ENCODE measurements at regions not wholly inside any gene's neighbourhood (a gene's known extent, or its start where the extent isn't known, plus 50 kb on each side); places are given as distances from the start of the nearest gene placed in this dataset.

DNA sequence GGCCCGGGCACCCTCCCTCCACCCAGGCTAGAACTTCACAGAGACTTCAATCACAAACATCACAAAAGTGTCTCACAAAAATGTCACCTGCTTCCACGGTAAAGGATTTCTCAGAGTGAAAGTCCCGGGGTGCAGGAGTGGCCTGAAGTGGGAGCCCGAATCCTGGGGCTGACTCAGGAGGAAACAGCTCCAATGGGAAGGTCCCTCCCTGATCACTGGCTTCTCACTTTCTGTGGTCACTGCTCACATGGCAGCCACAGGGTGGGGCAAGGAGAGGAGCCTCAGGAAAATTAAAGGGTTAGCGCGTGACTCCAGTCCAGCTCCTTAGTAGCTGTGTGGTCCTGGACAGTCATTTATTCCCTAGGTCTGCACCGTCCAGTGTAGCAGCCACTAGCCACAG, 564.5 kb upstream of the B3GAT1 start (continued):
- TF ChIP-seq, protein P1, sequence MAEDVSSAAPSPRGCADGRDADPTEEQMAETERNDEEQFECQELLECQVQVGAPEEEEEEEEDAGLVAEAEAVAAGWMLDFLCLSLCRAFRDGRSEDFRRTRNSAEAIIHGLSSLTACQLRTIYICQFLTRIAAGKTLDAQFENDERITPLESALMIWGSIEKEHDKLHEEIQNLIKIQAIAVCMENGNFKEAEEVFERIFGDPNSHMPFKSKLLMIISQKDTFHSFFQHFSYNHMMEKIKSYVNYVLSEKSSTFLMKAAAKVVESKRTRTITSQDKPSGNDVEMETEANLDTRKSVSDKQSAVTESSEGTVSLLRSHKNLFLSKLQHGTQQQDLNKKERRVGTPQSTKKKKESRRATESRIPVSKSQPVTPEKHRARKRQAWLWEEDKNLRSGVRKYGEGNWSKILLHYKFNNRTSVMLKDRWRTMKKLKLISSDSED (CRISPR knock-in tag; IDR thresholded peaks at IDR 0.05) = no peak
- TF ChIP-seq CAMTA2 (CRISPR knock-in tag; IDR thresholded peaks at IDR 0.05; ENCODE audit: borderline replicate concordance) = no peak
- no peak for TF ChIP-seq HMG20A (CRISPR knock-in tag; IDR thresholded peaks at IDR 0.05; ENCODE audit: borderline replicate concordance)
- no peak for TF ChIP-seq RARA (CRISPR knock-in tag; IDR thresholded peaks at IDR 0.05)
- TF ChIP-seq, protein P2, sequence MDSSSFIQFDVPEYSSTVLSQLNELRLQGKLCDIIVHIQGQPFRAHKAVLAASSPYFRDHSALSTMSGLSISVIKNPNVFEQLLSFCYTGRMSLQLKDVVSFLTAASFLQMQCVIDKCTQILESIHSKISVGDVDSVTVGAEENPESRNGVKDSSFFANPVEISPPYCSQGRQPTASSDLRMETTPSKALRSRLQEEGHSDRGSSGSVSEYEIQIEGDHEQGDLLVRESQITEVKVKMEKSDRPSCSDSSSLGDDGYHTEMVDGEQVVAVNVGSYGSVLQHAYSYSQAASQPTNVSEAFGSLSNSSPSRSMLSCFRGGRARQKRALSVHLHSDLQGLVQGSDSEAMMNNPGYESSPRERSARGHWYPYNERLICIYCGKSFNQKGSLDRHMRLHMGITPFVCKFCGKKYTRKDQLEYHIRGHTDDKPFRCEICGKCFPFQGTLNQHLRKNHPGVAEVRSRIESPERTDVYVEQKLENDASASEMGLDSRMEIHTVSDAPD (CRISPR knock-in tag; IDR thresholded peaks at IDR 0.05) = no peak
- TF ChIP-seq, protein P3, sequence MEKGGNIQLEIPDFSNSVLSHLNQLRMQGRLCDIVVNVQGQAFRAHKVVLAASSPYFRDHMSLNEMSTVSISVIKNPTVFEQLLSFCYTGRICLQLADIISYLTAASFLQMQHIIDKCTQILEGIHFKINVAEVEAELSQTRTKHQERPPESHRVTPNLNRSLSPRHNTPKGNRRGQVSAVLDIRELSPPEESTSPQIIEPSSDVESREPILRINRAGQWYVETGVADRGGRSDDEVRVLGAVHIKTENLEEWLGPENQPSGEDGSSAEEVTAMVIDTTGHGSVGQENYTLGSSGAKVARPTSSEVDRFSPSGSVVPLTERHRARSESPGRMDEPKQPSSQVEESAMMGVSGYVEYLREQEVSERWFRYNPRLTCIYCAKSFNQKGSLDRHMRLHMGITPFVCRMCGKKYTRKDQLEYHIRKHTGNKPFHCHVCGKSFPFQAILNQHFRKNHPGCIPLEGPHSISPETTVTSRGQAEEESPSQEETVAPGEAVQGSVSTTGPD (CRISPR knock-in tag; IDR thresholded peaks at IDR 0.05) = no peak
- TF ChIP-seq KAT2B (IDR thresholded peaks at IDR 0.05; ENCODE audit: borderline replicate concordance, low read depth, low read length) = no peak
- TF ChIP-seq, protein P4, sequence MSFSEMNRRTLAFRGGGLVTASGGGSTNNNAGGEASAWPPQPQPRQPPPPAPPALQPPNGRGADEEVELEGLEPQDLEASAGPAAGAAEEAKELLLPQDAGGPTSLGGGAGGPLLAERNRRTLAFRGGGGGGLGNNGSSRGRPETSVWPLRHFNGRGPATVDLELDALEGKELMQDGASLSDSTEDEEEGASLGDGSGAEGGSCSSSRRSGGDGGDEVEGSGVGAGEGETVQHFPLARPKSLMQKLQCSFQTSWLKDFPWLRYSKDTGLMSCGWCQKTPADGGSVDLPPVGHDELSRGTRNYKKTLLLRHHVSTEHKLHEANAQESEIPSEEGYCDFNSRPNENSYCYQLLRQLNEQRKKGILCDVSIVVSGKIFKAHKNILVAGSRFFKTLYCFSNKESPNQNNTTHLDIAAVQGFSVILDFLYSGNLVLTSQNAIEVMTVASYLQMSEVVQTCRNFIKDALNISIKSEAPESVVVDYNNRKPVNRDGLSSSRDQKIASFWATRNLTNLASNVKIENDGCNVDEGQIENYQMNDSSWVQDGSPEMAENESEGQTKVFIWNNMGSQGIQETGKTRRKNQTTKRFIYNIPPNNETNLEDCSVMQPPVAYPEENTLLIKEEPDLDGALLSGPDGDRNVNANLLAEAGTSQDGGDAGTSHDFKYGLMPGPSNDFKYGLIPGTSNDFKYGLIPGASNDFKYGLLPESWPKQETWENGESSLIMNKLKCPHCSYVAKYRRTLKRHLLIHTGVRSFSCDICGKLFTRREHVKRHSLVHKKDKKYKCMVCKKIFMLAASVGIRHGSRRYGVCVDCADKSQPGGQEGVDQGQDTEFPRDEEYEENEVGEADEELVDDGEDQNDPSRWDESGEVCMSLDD (CRISPR knock-in tag; IDR thresholded peaks at IDR 0.05; ENCODE audit: borderline replicate concordance) = no peak
- TF ChIP-seq, protein P5, sequence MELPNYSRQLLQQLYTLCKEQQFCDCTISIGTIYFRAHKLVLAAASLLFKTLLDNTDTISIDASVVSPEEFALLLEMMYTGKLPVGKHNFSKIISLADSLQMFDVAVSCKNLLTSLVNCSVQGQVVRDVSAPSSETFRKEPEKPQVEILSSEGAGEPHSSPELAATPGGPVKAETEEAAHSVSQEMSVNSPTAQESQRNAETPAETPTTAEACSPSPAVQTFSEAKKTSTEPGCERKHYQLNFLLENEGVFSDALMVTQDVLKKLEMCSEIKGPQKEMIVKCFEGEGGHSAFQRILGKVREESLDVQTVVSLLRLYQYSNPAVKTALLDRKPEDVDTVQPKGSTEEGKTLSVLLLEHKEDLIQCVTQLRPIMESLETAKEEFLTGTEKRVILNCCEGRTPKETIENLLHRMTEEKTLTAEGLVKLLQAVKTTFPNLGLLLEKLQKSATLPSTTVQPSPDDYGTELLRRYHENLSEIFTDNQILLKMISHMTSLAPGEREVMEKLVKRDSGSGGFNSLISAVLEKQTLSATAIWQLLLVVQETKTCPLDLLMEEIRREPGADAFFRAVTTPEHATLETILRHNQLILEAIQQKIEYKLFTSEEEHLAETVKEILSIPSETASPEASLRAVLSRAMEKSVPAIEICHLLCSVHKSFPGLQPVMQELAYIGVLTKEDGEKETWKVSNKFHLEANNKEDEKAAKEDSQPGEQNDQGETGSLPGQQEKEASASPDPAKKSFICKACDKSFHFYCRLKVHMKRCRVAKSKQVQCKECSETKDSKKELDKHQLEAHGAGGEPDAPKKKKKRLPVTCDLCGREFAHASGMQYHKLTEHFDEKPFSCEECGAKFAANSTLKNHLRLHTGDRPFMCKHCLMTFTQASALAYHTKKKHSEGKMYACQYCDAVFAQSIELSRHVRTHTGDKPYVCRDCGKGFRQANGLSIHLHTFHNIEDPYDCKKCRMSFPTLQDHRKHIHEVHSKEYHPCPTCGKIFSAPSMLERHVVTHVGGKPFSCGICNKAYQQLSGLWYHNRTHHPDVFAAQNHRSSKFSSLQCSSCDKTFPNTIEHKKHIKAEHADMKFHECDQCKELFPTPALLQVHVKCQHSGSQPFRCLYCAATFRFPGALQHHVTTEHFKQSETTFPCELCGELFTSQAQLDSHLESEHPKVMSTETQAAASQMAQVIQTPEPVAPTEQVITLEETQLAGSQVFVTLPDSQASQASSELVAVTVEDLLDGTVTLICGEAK (IDR thresholded peaks at IDR 0.05) = no peak
- TF ChIP-seq, protein P5 (CRISPR knock-in tag; IDR thresholded peaks at IDR 0.05) = no peak
- TF ChIP-seq SIN3B (IDR thresholded peaks at IDR 0.05; ENCODE audit: low read length) = no peak
- no peak for TF ChIP-seq ZEB1 (IDR thresholded peaks at IDR 0.05; ENCODE audit: insufficient replicate concordance, low read depth)
